Cardiac muscle cell (in vitro differentiated cells and primary cell): ENCODE measurements at regions not wholly inside any gene's neighbourhood (a gene's known extent, or its start where the extent isn't known, plus 50 kb on each side); places are given as distances from the start of the nearest gene placed in this dataset.

Experiments used
- DNase-seq, 2 donors: peaks; one replicate each; pipeline versions ENCODE4 v3.0.0 to v3.0.0-alpha.2; 2010 to 2017; ENCODE audit warnings: low read depth in 1 of 2, low spot score in 1 of 2
- H3K27ac ChIP-seq: fragments of 200-600 bp; sonication (generic); 2 replicates; pipeline ENCODE4 v1.5.1; 2016
- H3K27me3 ChIP-seq: fragments of 200-600 bp; sonication (generic); 2 replicates; pipeline ENCODE4 v1.6.0; 2016; ENCODE audit warnings: control low read depth
- H3K36me3 ChIP-seq: fragments of 200-600 bp; sonication (generic); 2 replicates; pipeline ENCODE4 v1.5.1; 2016; ENCODE audit warnings: control low read depth
- H3K4me1 ChIP-seq: fragments of 200-600 bp; sonication (generic); 2 replicates; pipeline ENCODE4 v1.8.1; 2017; ENCODE audit warnings: low read depth, mild to moderate bottlenecking, mixed run types
- H3K4me3 ChIP-seq: fragments of 200-600 bp; sonication (generic); 2 replicates; pipeline ENCODE4 v1.5.1; 2016; ENCODE audit warnings: mild to moderate bottlenecking
- H3K9me3 ChIP-seq: fragments of 200-600 bp; sonication (generic); 2 replicates; pipeline ENCODE4 v1.5.1; 2017; ENCODE audit warnings: low read depth, mild to moderate bottlenecking, control low read depth
- TF ChIP-seq, protein P1 (sequence below): IDR thresholded peaks from 2 replicates; pipeline ENCODE4 v1.5.1; 2012; ENCODE audit warnings: low read depth, mild to moderate bottlenecking, low read length

DNA sequence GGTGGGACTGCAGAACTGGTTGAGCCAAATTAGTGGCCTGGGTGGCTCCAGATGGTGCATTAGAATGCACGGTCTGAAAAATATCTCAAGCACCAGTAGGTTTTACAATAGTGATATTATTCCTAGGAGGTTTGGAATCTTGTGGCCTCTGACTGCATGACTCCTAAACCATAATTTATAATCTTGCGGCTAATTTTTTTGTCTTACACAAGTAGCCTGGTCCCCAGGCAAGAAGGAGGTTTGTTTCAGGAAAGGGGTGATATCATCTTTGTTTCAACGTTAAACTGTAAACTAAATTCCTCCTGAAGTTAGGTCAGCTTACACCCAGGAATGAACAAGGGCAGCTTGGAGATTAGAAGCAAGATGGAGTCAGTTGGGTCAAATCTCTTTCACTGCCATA is 98.9 kb upstream of the ARL4C start:
- H3K36me3 ChIP-seq, result no peaks in the 10 kb centered on the region
- H3K27me3 ChIP-seq, result no peaks in the 10 kb centered on the region
- TF ChIP-seq, protein P1, sequence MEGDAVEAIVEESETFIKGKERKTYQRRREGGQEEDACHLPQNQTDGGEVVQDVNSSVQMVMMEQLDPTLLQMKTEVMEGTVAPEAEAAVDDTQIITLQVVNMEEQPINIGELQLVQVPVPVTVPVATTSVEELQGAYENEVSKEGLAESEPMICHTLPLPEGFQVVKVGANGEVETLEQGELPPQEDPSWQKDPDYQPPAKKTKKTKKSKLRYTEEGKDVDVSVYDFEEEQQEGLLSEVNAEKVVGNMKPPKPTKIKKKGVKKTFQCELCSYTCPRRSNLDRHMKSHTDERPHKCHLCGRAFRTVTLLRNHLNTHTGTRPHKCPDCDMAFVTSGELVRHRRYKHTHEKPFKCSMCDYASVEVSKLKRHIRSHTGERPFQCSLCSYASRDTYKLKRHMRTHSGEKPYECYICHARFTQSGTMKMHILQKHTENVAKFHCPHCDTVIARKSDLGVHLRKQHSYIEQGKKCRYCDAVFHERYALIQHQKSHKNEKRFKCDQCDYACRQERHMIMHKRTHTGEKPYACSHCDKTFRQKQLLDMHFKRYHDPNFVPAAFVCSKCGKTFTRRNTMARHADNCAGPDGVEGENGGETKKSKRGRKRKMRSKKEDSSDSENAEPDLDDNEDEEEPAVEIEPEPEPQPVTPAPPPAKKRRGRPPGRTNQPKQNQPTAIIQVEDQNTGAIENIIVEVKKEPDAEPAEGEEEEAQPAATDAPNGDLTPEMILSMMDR, result no peak
- H3K9me3 ChIP-seq, result no peaks in the 10 kb centered on the region
- H3K4me3 ChIP-seq, result no peak overlapping the region
- no peak overlapping the region for H3K27ac ChIP-seq
- no peak for DNase-seq
- no peaks in the 10 kb centered on the region for H3K4me1 ChIP-seq

DNA sequence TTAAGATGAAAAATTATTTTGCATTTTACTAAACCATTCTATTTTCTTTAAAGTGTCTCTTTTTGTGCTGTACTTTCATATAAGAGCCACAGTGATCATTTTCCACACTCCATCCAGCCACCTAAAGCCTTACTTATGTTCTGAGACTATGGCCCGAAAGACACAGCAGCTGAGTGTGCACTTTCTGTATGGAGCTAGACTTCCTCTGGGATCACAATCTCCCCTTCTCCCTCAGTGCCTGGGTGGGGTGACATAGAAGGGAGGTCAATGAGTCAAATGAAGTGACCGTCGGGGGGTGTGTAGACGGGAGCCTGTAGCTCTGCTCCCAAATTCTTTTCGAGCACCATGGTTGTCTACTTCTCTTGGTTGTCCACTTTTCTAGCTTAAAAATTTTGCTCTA is 97.8 kb upstream of the ARL4C start:
- Histone ChIP-seq H3K4me3 (no peak overlapping the region), H3K27ac (no peak overlapping the region), H3K27me3 (no peaks in the 10 kb centered on the region), H3K36me3 (no peaks in the 10 kb centered on the region), H3K4me1 (no peaks in the 10 kb centered on the region), H3K9me3 (no peaks in the 10 kb centered on the region)
- DNase-seq, result no peak
- TF ChIP-seq, protein P1, result no peak

DNA sequence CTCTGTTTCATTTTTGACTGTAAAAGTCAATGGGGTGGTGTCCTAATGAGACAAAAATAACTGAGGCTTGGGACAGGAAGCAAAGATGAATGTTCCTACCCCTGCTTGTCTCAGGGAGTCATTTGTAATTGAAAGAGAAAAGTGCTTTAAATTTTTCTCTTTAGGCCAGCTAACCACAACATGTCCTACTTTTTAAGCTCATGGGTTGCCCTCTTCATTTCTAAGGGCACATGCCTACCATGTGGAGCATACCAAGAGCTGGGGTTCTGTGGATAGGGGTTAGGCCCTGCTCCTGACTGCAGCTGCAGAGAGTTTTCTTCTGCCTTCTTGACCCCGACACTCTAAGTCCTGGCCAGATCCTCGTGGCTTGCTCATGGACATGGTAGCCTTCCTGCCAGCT is 96.8 kb upstream of the ARL4C start:
- Histone ChIP-seq H3K27ac (no peak overlapping the region), H3K4me1 (no peaks in the 10 kb centered on the region), H3K9me3 (no peaks in the 10 kb centered on the region), H3K4me3 (no peak overlapping the region), H3K27me3 (no peaks in the 10 kb centered on the region), H3K36me3 (no peaks in the 10 kb centered on the region)
- TF ChIP-seq, protein P1, result no peak
- no peak for DNase-seq

DNA sequence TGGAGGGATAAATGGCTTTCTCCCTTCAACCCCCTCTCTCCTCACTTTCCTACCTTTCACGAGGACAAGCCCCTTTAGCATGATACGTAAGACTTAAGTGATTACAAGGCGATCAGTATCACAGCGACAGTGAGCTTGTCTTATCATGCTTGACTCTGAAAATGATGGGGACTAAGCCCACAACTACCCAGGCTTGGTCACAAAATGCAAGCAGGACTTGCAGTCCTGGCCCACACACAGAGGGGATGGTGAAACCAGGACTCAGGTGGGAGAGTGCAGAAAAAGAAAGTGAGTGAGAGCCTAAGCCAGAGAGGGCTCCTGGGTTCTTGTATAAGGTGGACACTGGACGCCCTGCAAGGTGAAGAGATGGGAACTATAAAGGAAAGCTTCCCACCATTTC is 95.7 kb upstream of the ARL4C start:
- H3K4me1 ChIP-seq, result no peaks in the 10 kb centered on the region
- TF ChIP-seq, protein P1, result no peak
- no peak overlapping the region for H3K4me3 ChIP-seq
- no peaks in the 10 kb centered on the region for H3K36me3 ChIP-seq
- no peak overlapping the region for H3K27ac ChIP-seq
- no peaks in the 10 kb centered on the region for H3K9me3 ChIP-seq
- no peak for DNase-seq
- no peaks in the 10 kb centered on the region for H3K27me3 ChIP-seq

DNA sequence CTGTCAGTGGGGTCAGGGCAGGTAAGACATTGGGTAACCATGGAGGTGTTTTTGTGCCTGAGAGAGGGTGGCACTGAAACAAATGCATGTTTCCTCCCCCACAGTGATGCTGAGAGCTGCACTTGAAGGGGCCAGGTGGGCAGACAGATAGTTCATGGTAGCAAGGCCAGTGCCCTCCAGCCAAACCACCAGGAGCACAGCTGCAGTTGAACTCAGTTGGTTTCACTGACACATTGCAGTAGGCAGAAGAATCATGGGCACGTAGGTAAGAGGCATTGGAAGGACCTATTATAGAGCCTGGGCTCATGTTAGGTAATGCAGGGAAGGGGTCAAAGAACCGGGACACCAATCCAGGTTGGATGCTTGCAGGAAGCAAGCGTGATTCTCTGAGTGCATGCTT is 93.2 kb upstream of the ARL4C start:
- Histone ChIP-seq H3K27ac (no peak overlapping the region), H3K4me3 (no peak overlapping the region), H3K4me1 (no peaks in the 10 kb centered on the region), H3K27me3 (no peaks in the 10 kb centered on the region), H3K36me3 (no peaks in the 10 kb centered on the region), H3K9me3 (no peaks in the 10 kb centered on the region)
- no peak for DNase-seq
- TF ChIP-seq, protein P1, result no peak

DNA sequence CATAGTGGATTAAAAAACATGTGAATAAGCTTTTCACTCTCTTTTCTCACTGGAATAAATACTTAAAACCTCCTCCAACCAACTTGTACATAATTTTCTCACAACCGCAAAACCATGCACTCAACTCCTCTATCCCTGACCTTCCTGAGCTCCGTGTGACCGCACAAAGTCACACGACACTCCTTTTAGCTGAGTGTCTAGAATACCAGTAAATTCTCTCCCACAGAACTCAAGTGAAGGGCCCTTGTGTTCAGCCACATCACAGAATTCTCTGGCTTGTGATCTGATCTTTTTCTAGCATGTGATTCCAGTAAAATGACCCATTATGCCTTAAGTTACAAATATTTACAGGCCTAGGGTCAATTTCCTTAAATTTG is 91.2 kb upstream of the ARL4C start:
- TF ChIP-seq, protein P1, result no peak
- no peak overlapping the region for H3K27ac ChIP-seq
- H3K9me3 ChIP-seq, result no peaks in the 10 kb centered on the region
- H3K36me3 ChIP-seq, result no peaks in the 10 kb centered on the region
- H3K27me3 ChIP-seq, result no peaks in the 10 kb centered on the region
- no peak for DNase-seq
- H3K4me1 ChIP-seq, result no peaks in the 10 kb centered on the region
- H3K4me3 ChIP-seq, result no peak overlapping the region
